Progenitor cell of endocrine pancreas (in vitro differentiated cells): ENCODE measurements at regions not wholly inside any gene's neighbourhood (a gene's known extent, or its start where the extent isn't known, plus 50 kb on each side); places are given as distances from the start of the nearest gene placed in this dataset.
A peak's percentile ranks its signal among the peaks of the same experiment; 100 is the strongest.

ENCODE experiments used
- DNase-seq: peaks from one replicate; pipeline ENCODE4 v3.0.0; 2021; ENCODE audit warnings: low spot score; ENCODE audit not compliant: unreplicated experiment
- H3K27ac Mint-ChIP-seq: 2 replicates; pipeline ENCODE4 v1.8.0; 2021; ENCODE audit warnings: mild to moderate bottlenecking, moderate library complexity, mixed read lengths
- H3K27me3 Mint-ChIP-seq: 2 replicates; pipeline ENCODE4 v1.8.0; 2021; ENCODE audit warnings: mixed read lengths
- H3K36me3 Mint-ChIP-seq: 2 replicates; pipeline ENCODE4 v1.8.0; 2022; ENCODE audit warnings: mixed read lengths; ENCODE audit not compliant: insufficient read depth
- H3K4me1 Mint-ChIP-seq: 2 replicates; pipeline ENCODE4 v1.8.0; 2021; ENCODE audit warnings: low read depth, mixed read lengths
- H3K4me3 Mint-ChIP-seq: 2 replicates; pipeline ENCODE4 v1.8.0; 2021; ENCODE audit warnings: low read depth, mild to moderate bottlenecking, moderate library complexity, mixed read lengths
- H3K9me3 Mint-ChIP-seq: 2 replicates; pipeline ENCODE4 v1.8.0; 2021; ENCODE audit warnings: low read depth, mixed read lengths
- CTCF ChIP-seq: fragments of 200-600 bp; sonication (generic); IDR thresholded peaks from one replicate; pipeline ENCODE4 v1.5.0; 2021; ENCODE audit warnings: antibody characterized with exemption, mild to moderate bottlenecking; ENCODE audit not compliant: unreplicated experiment

GRCh38 chr16:65713181-65713808 lies 591.4 kb upstream of the CDH11 start:
- H3K27me3 Mint-ChIP-seq, result peaks cover 14% of the 10 kb centered on the region
- peaks cover 3% of the 10 kb centered on the region for H3K9me3 Mint-ChIP-seq
- H3K36me3 Mint-ChIP-seq, result no peaks in the 10 kb centered on the region
- H3K4me1 Mint-ChIP-seq, result no peaks in the 10 kb centered on the region
- no peak overlapping the region for H3K4me3 Mint-ChIP-seq
- TF ChIP-seq CTCF, result no peak
- H3K27ac Mint-ChIP-seq, result no peak overlapping the region
- DNase-seq, result no peak

GRCh38 chr16:65710107-65710506 lies 588.2 kb upstream of the CDH11 start:
- no peak overlapping the region for H3K27ac Mint-ChIP-seq
- H3K4me3 Mint-ChIP-seq, result no peak overlapping the region
- peaks cover 10% of the 10 kb centered on the region for H3K27me3 Mint-ChIP-seq
- DNase-seq, result no peak
- peaks cover 3% of the 10 kb centered on the region for H3K9me3 Mint-ChIP-seq
- no peaks in the 10 kb centered on the region for H3K36me3 Mint-ChIP-seq
- TF ChIP-seq CTCF, result no peak
- peaks cover 4% of the 10 kb centered on the region for H3K4me1 Mint-ChIP-seq

GRCh38 chr16:65704866-65705265 lies 583.0 kb upstream of the CDH11 start:
- Mint-ChIP-seq H3K36me3 (no peaks in the 10 kb centered on the region), H3K27ac (no peak overlapping the region), H3K4me3 (no peak overlapping the region), H3K4me1 (peaks cover 14% of the 10 kb centered on the region), H3K9me3 (peaks cover 3% of the 10 kb centered on the region), H3K27me3 (peaks cover 3% of the 10 kb centered on the region)
- peak; percentile 26 for TF ChIP-seq CTCF
- DNase-seq, result no peak

GRCh38 chr16:65702707-65703402 lies 581.0 kb upstream of the CDH11 start:
- Mint-ChIP-seq H3K36me3 (no peaks in the 10 kb centered on the region), H3K9me3 (peaks cover 3% of the 10 kb centered on the region), H3K27me3 (peaks cover 3% of the 10 kb centered on the region), H3K4me3 (no peak overlapping the region), H3K4me1 (peaks cover 27% of the 10 kb centered on the region), H3K27ac (no peak overlapping the region)
- no peak for DNase-seq
- no peak for TF ChIP-seq CTCF

GRCh38 chr16:65700596-65700995 lies 578.7 kb upstream of the CDH11 start:
- Mint-ChIP-seq H3K9me3 (peaks cover 3% of the 10 kb centered on the region), H3K4me3 (no peak overlapping the region), H3K27me3 (no peaks in the 10 kb centered on the region), H3K4me1 (peaks cover 23% of the 10 kb centered on the region), H3K36me3 (no peaks in the 10 kb centered on the region), H3K27ac (peak overlapping the region; percentile 82)
- no peak for TF ChIP-seq CTCF
- DNase-seq, result no peak
